Suprapubic skin (tissue), 4 donors: ENCODE measurements at regions not wholly inside any gene's neighbourhood (a gene's known extent, or its start where the extent isn't known, plus 50 kb on each side); places are given as distances from the start of the nearest gene placed in this dataset.

Experiments used
- DNase-seq, 2 donors: peaks; one replicate each; pipeline ENCODE4 v3.0.0-alpha.2; 2019; ENCODE audit warnings: low spot score in 2 of 2
- H3K27ac ChIP-seq: fragments of 200-600 bp; sonication (generic); one replicate; pipeline ENCODE4 v1.5.1; 2019
- H3K27me3 ChIP-seq: fragments of 200-600 bp; sonication (generic); one replicate; pipeline ENCODE4 v1.5.1; 2019
- H3K36me3 ChIP-seq: fragments of 200-600 bp; sonication (generic); one replicate; pipeline ENCODE4 v1.5.1; 2019
- H3K4me1 ChIP-seq: fragments of 200-600 bp; sonication (generic); one replicate; pipeline ENCODE4 v1.5.1; 2019
- H3K4me3 ChIP-seq: fragments of 200-600 bp; sonication (generic); one replicate; pipeline ENCODE4 v1.5.1; 2019; ENCODE audit warnings: mild to moderate bottlenecking
- H3K9me3 ChIP-seq: fragments of 200-600 bp; sonication (generic); one replicate; pipeline ENCODE4 v1.5.1; 2019
- EP300 ChIP-seq: sonication (generic); formaldehyde crosslinking; IDR thresholded peaks from one replicate; pipeline ENCODE4 v1.6.1; 2017; ENCODE audit warnings: antibody characterized with exemption
- POLR2A ChIP-seq, 2 donors: fragments of 450-650 bp; IDR thresholded peaks; one replicate each; pipeline ENCODE4 v1.6.1; 2017; ENCODE audit warnings: antibody characterized with exemption in 2 of 2, mild to moderate bottlenecking in 2 of 2, moderate library complexity in 2 of 2
- POLR2AphosphoS5 ChIP-seq, 3 donors: sonication (generic); formaldehyde crosslinking; IDR thresholded peaks; one replicate each; pipeline ENCODE4 v1.6.1; 2017; ENCODE audit warnings: antibody characterized with exemption in 3 of 3
- WGBS: methylation state at CpG from one replicate; pipeline ENCODE4 v1.1.5; 2018; 5-methylcytosine and 5-hydroxymethylcytosine counted together
- TF ChIP-seq, protein P1 (sequence below), 2 donors: fragments of 200-600 bp in 1 of 2; fragments of 450-650 bp in 1 of 2; sonication (generic) in 1 of 2; IDR thresholded peaks; one replicate each; pipeline ENCODE4 v1.5.1; 2016 to 2019; ENCODE audit warnings: antibody characterized with exemption in 2 of 2, mild to moderate bottlenecking in 1 of 2, moderate library complexity in 1 of 2

DNA sequence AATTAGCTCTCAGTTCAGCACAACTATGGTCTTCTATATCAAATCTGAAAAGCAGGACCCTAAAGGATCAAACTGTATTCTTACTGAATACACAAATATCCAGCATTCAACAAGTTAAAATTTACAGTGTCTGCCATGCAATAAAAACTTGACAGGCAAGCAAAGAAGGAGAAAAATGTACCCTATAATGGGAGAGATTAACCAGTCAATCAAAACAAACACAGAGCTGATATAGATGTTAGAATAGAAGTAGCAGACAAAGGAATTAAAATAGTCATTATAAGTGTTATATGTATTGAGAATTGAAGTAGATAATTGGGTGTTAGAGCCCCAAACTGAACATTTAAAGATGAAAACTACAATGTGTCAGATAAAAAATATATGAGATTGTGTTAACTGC, 914.9 kb downstream of the EPHA7 start:
- no peaks in the 10 kb centered on the region for H3K4me1 ChIP-seq
- DNase-seq: no peak
- no peaks in the 10 kb centered on the region for H3K9me3 ChIP-seq
- H3K27me3 ChIP-seq: no peaks in the 10 kb centered on the region
- no peak overlapping the region for H3K27ac ChIP-seq
- no peak for TF ChIP-seq EP300
- TF ChIP-seq POLR2AphosphoS5 (IDR thresholded peaks at IDR 0.05): no peak
- TF ChIP-seq POLR2A (IDR thresholded peaks at IDR 0.05): no peak
- TF ChIP-seq, protein P1, sequence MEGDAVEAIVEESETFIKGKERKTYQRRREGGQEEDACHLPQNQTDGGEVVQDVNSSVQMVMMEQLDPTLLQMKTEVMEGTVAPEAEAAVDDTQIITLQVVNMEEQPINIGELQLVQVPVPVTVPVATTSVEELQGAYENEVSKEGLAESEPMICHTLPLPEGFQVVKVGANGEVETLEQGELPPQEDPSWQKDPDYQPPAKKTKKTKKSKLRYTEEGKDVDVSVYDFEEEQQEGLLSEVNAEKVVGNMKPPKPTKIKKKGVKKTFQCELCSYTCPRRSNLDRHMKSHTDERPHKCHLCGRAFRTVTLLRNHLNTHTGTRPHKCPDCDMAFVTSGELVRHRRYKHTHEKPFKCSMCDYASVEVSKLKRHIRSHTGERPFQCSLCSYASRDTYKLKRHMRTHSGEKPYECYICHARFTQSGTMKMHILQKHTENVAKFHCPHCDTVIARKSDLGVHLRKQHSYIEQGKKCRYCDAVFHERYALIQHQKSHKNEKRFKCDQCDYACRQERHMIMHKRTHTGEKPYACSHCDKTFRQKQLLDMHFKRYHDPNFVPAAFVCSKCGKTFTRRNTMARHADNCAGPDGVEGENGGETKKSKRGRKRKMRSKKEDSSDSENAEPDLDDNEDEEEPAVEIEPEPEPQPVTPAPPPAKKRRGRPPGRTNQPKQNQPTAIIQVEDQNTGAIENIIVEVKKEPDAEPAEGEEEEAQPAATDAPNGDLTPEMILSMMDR (IDR thresholded peaks at IDR 0.05): no peak
- no peaks in the 10 kb centered on the region for H3K36me3 ChIP-seq
- H3K4me3 ChIP-seq: no peak overlapping the region

DNA sequence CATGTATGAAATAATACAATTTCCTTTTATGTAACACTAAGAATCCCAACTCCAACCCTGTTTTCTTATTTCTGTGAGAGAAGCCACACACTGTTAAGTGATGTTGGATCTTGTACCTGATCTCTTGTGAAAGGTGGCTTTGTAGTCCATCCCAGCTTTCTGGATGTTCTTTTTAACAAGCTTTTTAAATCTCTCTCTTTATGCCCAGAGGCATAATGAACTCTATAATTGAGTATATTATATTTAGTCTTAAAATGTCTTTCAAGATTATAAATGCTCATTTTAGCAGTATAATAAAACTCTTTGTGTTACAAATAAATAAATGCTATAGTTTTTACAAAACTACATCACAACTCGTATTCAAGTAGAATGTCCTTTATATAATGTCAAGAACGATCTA, 922.1 kb downstream of the EPHA7 start:
- TF ChIP-seq POLR2AphosphoS5 (IDR thresholded peaks at IDR 0.05): no peak
- TF ChIP-seq, protein P1 (IDR thresholded peaks at IDR 0.05): no peak
- no peak for TF ChIP-seq EP300
- TF ChIP-seq POLR2A (IDR thresholded peaks at IDR 0.05): no peak
- Histone ChIP-seq H3K36me3 (no peaks in the 10 kb centered on the region), H3K4me1 (no peaks in the 10 kb centered on the region), H3K27ac (no peak overlapping the region), H3K4me3 (no peak overlapping the region), H3K9me3 (no peaks in the 10 kb centered on the region), H3K27me3 (no peaks in the 10 kb centered on the region)
- WGBS: 70% methylated on average over 2 of the region's 2 CpGs
- DNase-seq: no peak

DNA sequence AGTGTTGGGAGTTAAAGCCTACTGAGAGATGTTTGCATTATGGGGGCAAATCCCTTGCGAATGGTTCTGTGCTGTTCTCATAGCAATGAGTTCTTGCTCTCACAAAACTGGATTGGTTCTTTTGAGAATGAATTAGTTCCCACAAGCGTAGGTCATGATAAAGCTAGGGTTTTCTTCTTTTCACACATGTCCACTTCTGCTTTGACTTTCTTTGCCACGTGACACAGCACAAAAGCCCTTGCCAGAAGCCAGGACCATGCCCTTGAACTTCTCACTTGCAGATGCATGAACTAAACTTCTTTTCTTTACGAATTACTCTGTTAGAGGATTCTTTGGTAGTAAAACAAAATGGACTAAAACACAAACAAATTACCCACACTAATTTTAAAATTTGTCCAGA, 922.8 kb downstream of the EPHA7 start:
- no peak for DNase-seq

GRCh38 chr6:92495242-92495641, 924.1 kb downstream of the EPHA7 start:
- Histone ChIP-seq H3K9me3 (no peaks in the 10 kb centered on the region), H3K27me3 (no peaks in the 10 kb centered on the region), H3K4me1 (no peaks in the 10 kb centered on the region), H3K4me3 (no peak overlapping the region), H3K27ac (no peak overlapping the region), H3K36me3 (no peaks in the 10 kb centered on the region)
- DNase-seq: no peak
- no peak for TF ChIP-seq POLR2A (IDR thresholded peaks at IDR 0.05)
- 46% methylated on average over 1 of the region's 1 CpG for WGBS

More for the DNA sequence above, 922.8 kb downstream of the EPHA7 start:
- H3K36me3 ChIP-seq: no peaks in the 10 kb centered on the region
- H3K27me3 ChIP-seq: no peaks in the 10 kb centered on the region
- H3K4me1 ChIP-seq: no peaks in the 10 kb centered on the region
- H3K9me3 ChIP-seq: no peaks in the 10 kb centered on the region
- H3K27ac ChIP-seq: no peak overlapping the region
- TF ChIP-seq EP300 (no peak), POLR2A (IDR thresholded peaks at IDR 0.05) (no peak), POLR2AphosphoS5 (IDR thresholded peaks at IDR 0.05) (no peak)
- TF ChIP-seq, protein P1 (IDR thresholded peaks at IDR 0.05): no peak
- no peak overlapping the region for H3K4me3 ChIP-seq
- 81% methylated on average over 4 of the region's 4 CpGs for WGBS

DNA sequence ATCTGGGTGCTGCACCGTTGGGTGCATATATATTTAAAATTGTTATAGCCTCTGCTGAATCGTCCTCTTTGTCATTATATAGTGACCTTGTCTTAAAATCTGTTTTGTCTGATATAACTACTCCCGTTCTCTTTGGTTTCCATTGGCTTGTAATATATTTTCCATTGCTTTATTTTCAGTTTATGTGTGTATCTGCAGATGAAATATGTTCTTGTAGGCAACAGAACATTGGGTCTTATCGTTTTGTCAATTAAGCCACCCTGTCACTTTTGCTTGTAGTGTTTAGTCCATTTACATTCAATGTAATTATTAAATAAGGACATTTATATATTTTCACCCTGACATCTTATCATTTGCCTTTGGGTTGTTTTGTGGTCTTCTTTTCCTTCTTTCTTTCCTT, 933.9 kb downstream of the EPHA7 start:
- Histone ChIP-seq H3K27ac (no peak overlapping the region), H3K36me3 (no peaks in the 10 kb centered on the region), H3K9me3 (peaks cover 15% of the 10 kb centered on the region), H3K27me3 (no peaks in the 10 kb centered on the region), H3K4me1 (no peaks in the 10 kb centered on the region), H3K4me3 (no peak overlapping the region)
- TF ChIP-seq EP300 (no peak), POLR2A (IDR thresholded peaks at IDR 0.05) (no peak), POLR2AphosphoS5 (IDR thresholded peaks at IDR 0.05) (no peak)
- TF ChIP-seq, protein P1 (IDR thresholded peaks at IDR 0.05): no peak
- 91% methylated on average over 4 of the region's 4 CpGs for WGBS
- DNase-seq: no peak

- TF ChIP-seq POLR2A (IDR thresholded peaks at IDR 0.05): no peak
- TF ChIP-seq, protein P1 (IDR thresholded peaks at IDR 0.05): no peak
- no peak for TF ChIP-seq EP300
- no peak for TF ChIP-seq POLR2AphosphoS5 (IDR thresholded peaks at IDR 0.05)
- H3K27ac ChIP-seq: no peak overlapping the region
- no peaks in the 10 kb centered on the region for H3K36me3 ChIP-seq
- no peak overlapping the region for H3K4me3 ChIP-seq
- H3K27me3 ChIP-seq: no peaks in the 10 kb centered on the region
- H3K4me1 ChIP-seq: no peaks in the 10 kb centered on the region
- WGBS: 44% methylated on average over 1 of the region's 1 CpG
- no peak for DNase-seq
- H3K9me3 ChIP-seq: no peaks in the 10 kb centered on the region
Measured at GRCh38 chr6:92479831-92480230, 939.5 kb downstream of the EPHA7 start.
